Glomerular endothelial cell (primary cell): ENCODE measurements at regions not wholly inside any gene's neighbourhood (a gene's known extent, or its start where the extent isn't known, plus 50 kb on each side); places are given as distances from the start of the nearest gene placed in this dataset.

Source experiments
- DNase-seq: peaks from one replicate; pipeline ENCODE4 v3.0.0-alpha.2; 2011; ENCODE audit warnings: low read depth, low spot score; ENCODE audit errors: extremely low read depth

DNA sequence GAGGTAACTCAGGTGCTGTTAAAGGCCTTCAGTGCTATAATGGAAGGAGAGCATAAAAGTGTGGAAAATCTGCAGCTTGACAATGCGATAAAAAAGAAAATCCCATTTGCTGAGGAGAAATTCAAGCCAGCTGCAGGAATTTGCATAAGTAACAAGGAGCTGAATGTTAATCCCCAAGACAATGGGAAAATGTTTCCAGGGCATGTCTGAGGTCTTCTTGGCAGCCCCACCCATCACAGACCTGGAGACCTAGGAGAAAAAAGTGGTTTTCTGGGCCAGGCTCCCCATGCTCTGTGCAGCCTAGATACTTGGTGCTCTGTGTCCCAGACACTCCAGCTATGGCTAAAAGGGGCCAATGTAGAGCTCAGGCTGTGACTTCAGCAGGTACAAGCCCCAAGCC is 1159.6 kb downstream of the CDH18 start:
- no peak for DNase-seq

DNA sequence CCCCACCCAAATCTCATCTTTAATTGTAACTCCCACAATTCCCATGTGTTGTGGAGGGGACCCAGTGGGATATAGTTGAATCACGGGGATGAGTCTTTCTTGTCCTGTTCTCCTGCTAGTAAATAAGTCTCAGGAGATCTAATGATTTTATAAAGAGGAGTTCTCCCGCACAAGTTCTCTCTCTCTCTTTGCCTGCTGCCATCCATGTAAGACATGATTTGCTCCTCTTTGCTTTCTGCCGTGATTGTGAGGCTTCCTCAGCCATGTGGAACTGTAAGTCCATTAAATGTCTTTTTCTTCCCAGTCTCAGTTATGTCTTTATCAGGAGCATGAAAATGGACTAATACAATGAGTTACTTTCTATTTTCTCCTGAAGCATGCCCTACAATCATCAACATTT is 1158.5 kb downstream of the CDH18 start:
- no peak for DNase-seq

GRCh38 chr5:18850216-18850615 is 1137.8 kb downstream of the CDH18 start:
- no peak for DNase-seq

- no peak for DNase-seq
These were observed 1115.0 kb downstream of the CDH18 start for GRCh38 chr5:18872978-18873377.

GRCh38 chr5:18876565-18876964 is 1111.4 kb downstream of the CDH18 start:
- DNase-seq: no peak

- no peak for DNase-seq
These were observed 1106.4 kb downstream of the CDH18 start for GRCh38 chr5:18881615-18882014.

- no peak for DNase-seq
These were observed 1105.8 kb downstream of the CDH18 start for GRCh38 chr5:18882154-18882553.

- DNase-seq: no peak
These were observed 1099.2 kb downstream of the CDH18 start for GRCh38 chr5:18888821-18889220.

- DNase-seq: no peak
These were observed 1087.4 kb downstream of the CDH18 start for GRCh38 chr5:18900644-18901043.

GRCh38 chr5:18920966-18921365 is 1067.0 kb downstream of the CDH18 start:
- DNase-seq: no peak

DNA sequence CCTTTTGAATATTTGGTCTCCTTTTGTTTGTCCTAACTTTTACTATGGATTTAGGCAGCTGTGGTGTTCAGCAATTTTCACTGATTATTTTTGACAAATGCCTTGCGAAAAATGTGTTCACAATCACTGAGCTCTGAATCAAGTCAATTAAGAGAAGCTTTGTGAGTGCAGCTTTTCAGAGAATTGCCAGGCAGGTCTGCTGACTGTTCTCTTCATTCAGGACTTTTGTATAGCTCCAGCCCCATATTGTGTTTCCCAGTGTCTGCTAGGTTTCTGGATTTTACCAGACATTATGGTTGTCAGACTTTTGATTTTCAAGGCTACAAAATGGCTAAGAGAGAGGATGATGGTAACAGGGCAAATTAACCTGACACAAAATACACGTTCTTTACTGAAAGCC is 1055.9 kb downstream of the CDH18 start:
- DNase-seq: no peak

- no peak for DNase-seq
These were observed 1043.2 kb downstream of the CDH18 start for GRCh38 chr5:18944771-18945170.

DNA sequence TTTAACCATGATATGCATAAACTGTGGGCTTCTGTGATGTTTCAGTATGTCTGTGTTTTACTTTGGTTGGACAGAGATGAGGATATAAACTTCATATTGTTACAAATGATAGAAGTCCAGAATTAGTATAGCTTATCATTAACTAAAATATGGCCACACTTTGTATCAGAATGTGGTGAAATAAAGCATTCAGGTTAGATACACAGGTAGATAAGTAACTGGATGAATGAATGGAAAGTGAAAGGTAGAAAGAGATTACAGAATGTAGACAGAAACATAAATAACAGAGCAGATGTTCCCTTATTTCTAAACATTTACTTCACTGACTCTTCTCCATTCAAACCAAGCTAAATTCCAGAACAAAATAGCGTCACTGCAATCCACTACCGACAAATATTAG is 1033.8 kb downstream of the CDH18 start:
- DNase-seq: no peak

GRCh38 chr5:18959535-18959934 is 1028.5 kb downstream of the CDH18 start:
- no peak for DNase-seq

DNA sequence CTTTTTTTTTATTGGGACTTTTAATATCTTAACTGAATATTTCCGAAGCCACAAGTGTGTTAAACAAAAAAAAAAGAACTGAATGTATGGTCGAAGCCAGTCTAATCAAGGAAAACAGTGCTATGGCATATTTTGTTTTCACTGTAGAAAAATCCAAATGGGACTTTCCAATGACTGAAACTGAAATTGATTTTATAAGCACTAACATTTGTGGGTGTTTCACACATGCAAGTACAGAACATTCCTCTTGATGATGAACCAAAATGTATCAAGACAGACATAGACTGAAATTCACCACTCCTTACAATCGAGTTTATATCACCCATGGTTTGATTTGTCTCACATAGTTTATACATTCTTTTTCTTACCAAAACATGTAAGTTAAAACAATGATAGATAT is 1026.8 kb downstream of the CDH18 start:
- DNase-seq: no peak

- DNase-seq: no peak
These were observed 1022.1 kb downstream of the CDH18 start for GRCh38 chr5:18965893-18966292.

- no peak for DNase-seq
These were observed 1020.4 kb downstream of the CDH18 start for GRCh38 chr5:18967637-18968036.

DNA sequence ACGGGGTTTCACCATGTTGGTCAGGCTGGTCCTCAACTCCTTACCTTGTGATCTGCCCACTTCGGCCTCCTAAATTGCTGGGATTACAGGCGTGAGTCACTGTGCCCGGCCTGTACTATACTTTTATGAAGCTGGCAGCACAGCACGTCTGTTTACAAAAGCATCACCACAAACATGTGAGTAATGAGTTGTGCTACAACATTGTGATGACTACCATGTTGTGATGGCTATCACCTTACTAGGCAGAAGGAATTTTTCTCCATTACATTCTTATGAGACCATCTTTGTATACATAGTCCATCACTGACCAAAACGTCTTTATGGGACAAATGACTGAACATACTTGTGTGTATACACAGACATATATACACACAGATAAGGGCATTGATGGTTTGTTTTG is 1019.0 kb downstream of the CDH18 start:
- no peak for DNase-seq

DNA sequence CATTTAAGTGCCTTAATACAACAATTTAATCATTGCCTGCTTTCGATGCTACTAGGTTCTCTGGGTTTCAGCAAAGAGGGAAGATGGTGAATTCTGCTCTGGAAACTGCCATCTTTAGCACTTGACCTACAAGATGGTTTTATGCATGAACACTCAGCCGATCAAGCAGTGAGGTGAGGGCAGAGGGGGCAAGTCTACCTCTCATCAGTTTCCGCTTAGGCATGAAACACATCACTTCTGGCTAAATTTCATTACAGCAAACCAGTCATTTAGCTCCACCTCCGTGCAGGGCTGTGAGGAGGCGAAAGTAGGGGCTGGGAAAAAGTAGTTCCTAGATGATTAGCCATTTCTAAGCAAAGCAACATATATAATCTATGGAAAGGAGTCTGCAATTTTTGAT is 1018.0 kb downstream of the CDH18 start:
- DNase-seq: no peak

- DNase-seq: no peak
These were observed 1015.8 kb downstream of the CDH18 start for GRCh38 chr5:18972177-18972576.

- no peak for DNase-seq
These were observed 1012.4 kb downstream of the CDH18 start for GRCh38 chr5:18975624-18976023.

GRCh38 chr5:18977880-18978279 is 1010.1 kb downstream of the CDH18 start:
- no peak for DNase-seq

- no peak for DNase-seq
These were observed 1003.4 kb downstream of the CDH18 start for GRCh38 chr5:18984559-18985080.
